ENCODE measurements at regions not wholly inside any gene's neighbourhood (a gene's known extent, or its start where the extent isn't known, plus 50 kb on each side); places are given as distances from the start of the nearest gene placed in this dataset.

- TF ChIP-seq CTCF (IDR thresholded peaks at IDR 0.05; ENCODE audit: insufficient read depth, low read depth, low read length, missing control alignments), result no peak
- peak; percentile 5 for DNase-seq (ENCODE audit: low read depth)
- no peak overlapping the region for H3K4me3 ChIP-seq (ENCODE audit: low read length)
These were observed 213.5 kb upstream of the ARID1B start for GRCh38 chr6:156563714-156564113.

GRCh38 chr6:156562636-156563035 lies 214.5 kb upstream of the ARID1B start:
- H3K4me3 ChIP-seq (ENCODE audit: low read length), result no peak overlapping the region
- no peak for DNase-seq (ENCODE audit: low read depth)
- TF ChIP-seq CTCF (IDR thresholded peaks at IDR 0.05; ENCODE audit: insufficient read depth, low read depth, low read length, missing control alignments), result no peak

- no peak overlapping the region for H3K4me3 ChIP-seq (ENCODE audit: low read length)
- no peak for DNase-seq (ENCODE audit: low read depth)
- TF ChIP-seq CTCF (IDR thresholded peaks at IDR 0.05; ENCODE audit: insufficient read depth, low read depth, low read length, missing control alignments), result no peak
These were observed 215.2 kb upstream of the ARID1B start for GRCh38 chr6:156562019-156562418.

DNA sequence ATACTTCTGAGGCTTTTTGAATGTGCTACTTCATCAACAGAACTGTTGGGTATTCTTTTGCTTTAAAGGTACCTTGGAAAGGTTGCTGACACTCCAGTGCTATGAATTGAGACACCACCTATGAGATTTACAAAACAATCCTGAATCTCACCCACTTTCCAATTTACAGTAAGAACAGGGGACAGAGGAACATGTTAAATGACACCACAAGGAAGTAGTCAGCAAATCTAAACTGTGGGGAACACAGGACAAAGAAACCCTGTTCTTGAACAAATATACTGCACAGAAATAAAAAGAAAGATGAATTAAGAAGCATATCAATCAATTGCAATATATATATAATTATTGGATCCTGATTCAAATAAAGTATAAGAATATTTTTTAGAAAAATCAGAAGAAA lies 216.7 kb upstream of the ARID1B start:
- H3K4me3 ChIP-seq (ENCODE audit: low read length), result no peak overlapping the region
- no peak for TF ChIP-seq CTCF (IDR thresholded peaks at IDR 0.05; ENCODE audit: insufficient read depth, low read depth, low read length, missing control alignments)
- no peak for DNase-seq (ENCODE audit: low read depth)

DNA sequence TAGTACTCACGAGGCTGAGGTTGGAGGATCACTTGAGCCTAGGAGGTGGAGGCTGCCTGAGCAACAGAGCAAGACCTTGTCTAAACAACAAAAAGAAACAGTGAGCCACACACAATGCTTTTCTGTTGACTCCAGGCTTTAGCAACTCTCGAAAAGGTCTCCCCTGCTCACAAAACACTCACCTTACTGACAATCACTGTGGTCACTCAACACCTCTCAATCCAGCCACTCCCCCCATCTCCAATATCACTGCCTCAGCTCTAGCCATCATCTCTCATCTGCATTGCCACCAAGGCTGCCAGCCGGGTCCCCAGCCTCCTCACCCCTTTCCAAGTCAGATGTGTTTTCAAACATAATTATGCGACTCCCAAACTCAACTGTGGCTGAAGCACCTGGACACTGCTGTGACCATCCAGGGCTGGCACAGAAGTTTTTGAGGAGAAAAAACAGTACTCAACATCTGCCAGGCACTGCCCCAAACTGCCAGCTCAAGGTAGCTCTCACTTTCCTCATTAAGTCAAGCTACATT lies 218.0 kb upstream of the ARID1B start:
- H3K4me3 ChIP-seq (ENCODE audit: low read length), result no peak overlapping the region
- DNase-seq (ENCODE audit: low read depth), result no peak
- TF ChIP-seq CTCF (IDR thresholded peaks at IDR 0.05; ENCODE audit: insufficient read depth, low read depth, low read length, missing control alignments), result no peak

DNA sequence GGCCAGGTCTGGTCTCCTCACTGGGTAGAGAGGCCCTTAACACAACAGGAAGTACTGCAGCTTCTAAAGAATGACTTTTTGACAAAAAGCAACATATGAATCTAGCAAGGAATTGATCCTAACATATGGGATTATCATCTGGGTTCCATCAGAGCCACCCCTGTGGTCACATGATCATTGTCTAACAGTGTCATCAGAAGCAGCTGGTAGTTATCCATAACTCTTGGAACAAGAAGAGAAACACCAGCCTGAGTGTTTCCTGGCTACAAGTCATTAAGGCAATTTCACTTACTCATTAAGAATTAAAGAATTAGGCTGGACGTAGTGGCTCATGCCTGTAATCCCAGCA lies 219.3 kb upstream of the ARID1B start:
- TF ChIP-seq CTCF (IDR thresholded peaks at IDR 0.05; ENCODE audit: insufficient read depth, low read depth, low read length, missing control alignments), result no peak
- no peak overlapping the region for H3K4me3 ChIP-seq (ENCODE audit: low read length)
- no peak for DNase-seq (ENCODE audit: low read depth)

DNA sequence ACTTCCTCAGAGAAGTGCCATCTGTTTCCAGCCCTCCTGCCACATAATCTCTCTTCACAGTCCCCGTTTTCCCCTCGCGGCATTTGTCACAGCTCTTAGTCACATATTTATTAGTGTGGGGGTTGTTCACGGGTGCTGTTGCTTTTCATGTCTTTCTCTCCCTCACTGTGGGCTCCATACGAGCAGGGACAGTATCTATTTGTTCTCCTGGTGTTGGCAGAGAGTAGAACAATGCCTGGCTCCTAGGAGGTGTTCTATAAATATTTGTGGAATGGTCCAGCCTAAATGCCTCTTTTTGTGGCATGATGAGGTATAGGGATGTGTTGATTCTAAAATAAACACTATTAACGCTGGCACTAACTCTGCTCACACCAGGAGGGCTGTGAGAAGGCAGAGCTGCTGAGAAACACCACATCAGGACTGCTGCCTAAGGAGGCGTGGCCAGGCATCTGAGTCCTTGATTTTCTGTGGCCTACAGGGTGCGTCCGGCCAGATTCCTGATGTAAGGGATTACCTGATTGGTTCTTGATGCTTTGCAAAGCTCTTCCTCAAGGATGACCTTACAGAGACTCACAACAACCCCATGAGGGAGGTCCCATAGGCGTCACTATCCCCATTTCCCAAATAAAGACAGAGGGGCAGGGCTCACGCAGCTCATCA lies 219.8 kb upstream of the ARID1B start:
- no peak for TF ChIP-seq CTCF (IDR thresholded peaks at IDR 0.05; ENCODE audit: insufficient read depth, low read depth, low read length, missing control alignments)
- DNase-seq (ENCODE audit: low read depth), result peak; percentile 37

More for the DNA sequence above, 219.8 kb upstream of the ARID1B start:
- no peak overlapping the region for H3K4me3 ChIP-seq (ENCODE audit: low read length)
